ENCODE measurements at regions not wholly inside any gene's neighbourhood (a gene's known extent, or its start where the extent isn't known, plus 50 kb on each side); places are given as distances from the start of the nearest gene placed in this dataset.

DNA sequence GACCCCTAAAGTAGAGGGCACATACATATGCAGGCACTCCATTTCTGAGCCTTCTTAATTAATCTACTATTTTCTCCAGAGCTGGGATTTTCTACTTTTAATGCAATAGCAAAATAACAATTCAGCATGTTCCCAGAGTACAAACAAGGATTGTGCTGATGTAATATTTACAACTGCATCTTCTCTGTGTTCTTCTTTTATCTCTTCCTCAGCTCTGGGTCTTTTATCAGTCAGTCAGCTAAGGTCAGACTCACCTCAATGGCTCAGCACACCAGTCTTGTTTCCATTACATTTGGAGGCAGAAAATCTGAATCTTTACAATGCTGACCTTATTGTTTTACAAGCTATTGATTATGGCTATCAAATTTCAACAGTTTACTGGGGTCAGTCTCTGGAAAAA, 323.3 kb upstream of the NR5A2 start:
- TF ChIP-seq, protein P1, sequence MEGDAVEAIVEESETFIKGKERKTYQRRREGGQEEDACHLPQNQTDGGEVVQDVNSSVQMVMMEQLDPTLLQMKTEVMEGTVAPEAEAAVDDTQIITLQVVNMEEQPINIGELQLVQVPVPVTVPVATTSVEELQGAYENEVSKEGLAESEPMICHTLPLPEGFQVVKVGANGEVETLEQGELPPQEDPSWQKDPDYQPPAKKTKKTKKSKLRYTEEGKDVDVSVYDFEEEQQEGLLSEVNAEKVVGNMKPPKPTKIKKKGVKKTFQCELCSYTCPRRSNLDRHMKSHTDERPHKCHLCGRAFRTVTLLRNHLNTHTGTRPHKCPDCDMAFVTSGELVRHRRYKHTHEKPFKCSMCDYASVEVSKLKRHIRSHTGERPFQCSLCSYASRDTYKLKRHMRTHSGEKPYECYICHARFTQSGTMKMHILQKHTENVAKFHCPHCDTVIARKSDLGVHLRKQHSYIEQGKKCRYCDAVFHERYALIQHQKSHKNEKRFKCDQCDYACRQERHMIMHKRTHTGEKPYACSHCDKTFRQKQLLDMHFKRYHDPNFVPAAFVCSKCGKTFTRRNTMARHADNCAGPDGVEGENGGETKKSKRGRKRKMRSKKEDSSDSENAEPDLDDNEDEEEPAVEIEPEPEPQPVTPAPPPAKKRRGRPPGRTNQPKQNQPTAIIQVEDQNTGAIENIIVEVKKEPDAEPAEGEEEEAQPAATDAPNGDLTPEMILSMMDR (IDR thresholded peaks at IDR 0.05; ENCODE audit: insufficient read depth, low read length, missing control alignments) = no peak
- CTCF ChIA-PET = no interaction called here
- DNase-seq (ENCODE audit: low read depth, low spot score) = no peak
- POLR2A ChIA-PET = no interaction called here
- no peak overlapping the region for H3K4me3 ChIP-seq (ENCODE audit: low read depth, low read length)

GRCh38 chr1:199705825-199706224, 321.7 kb upstream of the NR5A2 start:
- no peak for DNase-seq (ENCODE audit: low read depth, low spot score)
- TF ChIP-seq, protein P1 (IDR thresholded peaks at IDR 0.05; ENCODE audit: insufficient read depth, low read length, missing control alignments) = no peak
- CTCF ChIA-PET = interaction anchor here (0.6 to 1.0 kb wide), 2 partner anchors 16 to 21 kb away, joined by 3 read pairs; no protein-coding TSS in a partner anchor

GRCh38 chr1:199706826-199707606, 320.5 kb upstream of the NR5A2 start:
- CTCF ChIA-PET = interaction anchor here (1.5 to 2.1 kb wide), 2 partner anchors 15 to 22 kb away, joined by 3 to 6 read pairs; no protein-coding TSS in a partner anchor
- no peak for DNase-seq (ENCODE audit: low read depth, low spot score)
- TF ChIP-seq, protein P1 (IDR thresholded peaks at IDR 0.05; ENCODE audit: insufficient read depth, low read length, missing control alignments) = no peak
- H3K4me3 ChIP-seq (ENCODE audit: low read depth, low read length) = no peak overlapping the region
- POLR2A ChIA-PET = no interaction called here

More at GRCh38 chr1:199705825-199706224, 321.7 kb upstream of the NR5A2 start:
- no peak overlapping the region for H3K4me3 ChIP-seq (ENCODE audit: low read depth, low read length)
- POLR2A ChIA-PET = no interaction called here

GRCh38 chr1:199710974-199711373, 316.5 kb upstream of the NR5A2 start:
- H3K4me3 ChIP-seq (ENCODE audit: low read depth, low read length) = no peak overlapping the region
- POLR2A ChIA-PET = no interaction called here
- CTCF ChIA-PET = no interaction called here
- TF ChIP-seq, protein P1 (IDR thresholded peaks at IDR 0.05; ENCODE audit: insufficient read depth, low read length, missing control alignments) = no peak
- DNase-seq (ENCODE audit: low read depth, low spot score) = no peak

DNA sequence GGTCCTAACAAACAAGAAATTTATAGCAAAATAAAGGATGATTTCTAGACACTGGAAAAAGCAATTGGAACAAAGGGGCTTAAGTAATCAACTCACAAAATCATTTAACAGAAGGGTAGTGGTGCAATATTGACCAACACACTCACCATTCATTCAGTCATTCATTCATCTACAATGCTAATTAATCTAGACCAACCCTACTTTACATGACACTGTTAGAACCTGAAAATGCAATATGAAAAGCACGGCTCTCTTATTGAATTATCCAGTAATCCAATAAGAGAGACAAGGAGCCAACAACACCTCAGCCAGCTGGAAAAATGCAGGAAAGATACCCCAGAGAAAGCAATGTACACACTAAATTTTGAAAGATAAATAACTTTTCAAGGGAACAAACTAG, 310.8 kb upstream of the NR5A2 start:
- no peak overlapping the region for H3K4me3 ChIP-seq (ENCODE audit: low read depth, low read length)
- POLR2A ChIA-PET = interaction anchor here (0.7 kb wide), 1 partner anchor 29 kb away, joined by 6 read pairs; no protein-coding TSS in a partner anchor
- DNase-seq (ENCODE audit: low read depth, low spot score) = no peak
- CTCF ChIA-PET = no interaction called here
- TF ChIP-seq, protein P1 (IDR thresholded peaks at IDR 0.05; ENCODE audit: insufficient read depth, low read length, missing control alignments) = no peak

DNA sequence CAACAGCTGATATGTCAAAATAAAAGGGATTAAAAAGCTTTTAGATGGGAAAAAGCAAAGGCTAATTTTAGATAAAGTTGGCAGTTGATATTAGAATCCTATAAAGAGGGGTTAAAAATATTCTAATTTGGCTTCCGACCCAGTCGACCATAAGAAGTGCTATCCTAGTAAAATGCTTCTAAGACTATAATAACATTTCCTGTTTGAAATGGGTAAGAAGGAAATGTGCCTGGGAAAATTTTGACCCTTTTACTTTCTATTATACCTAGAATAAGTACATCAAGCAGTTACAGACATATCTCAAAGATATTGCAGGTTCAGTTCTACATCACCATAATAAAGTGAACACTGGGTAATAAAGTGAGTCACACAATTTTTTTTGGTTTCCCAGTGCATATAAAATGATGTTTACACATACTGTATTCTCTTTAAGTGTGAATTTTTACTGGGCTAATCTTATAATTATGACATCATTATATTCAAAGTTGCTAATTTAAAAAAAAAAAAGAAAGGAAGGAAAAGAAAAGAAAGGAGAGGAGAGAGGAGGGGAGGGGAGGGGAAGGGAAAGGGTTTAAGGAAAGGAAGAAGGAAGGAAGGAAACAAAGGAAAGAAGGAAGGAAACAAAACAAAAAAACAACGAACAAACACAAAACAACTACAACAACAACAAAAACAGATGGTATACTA, 308.2 kb upstream of the NR5A2 start:
- ChIA-PET POLR2A (no interaction called here), CTCF (no interaction called here)
- TF ChIP-seq, protein P1 (IDR thresholded peaks at IDR 0.05; ENCODE audit: insufficient read depth, low read length, missing control alignments) = no peak
- H3K4me3 ChIP-seq (ENCODE audit: low read depth, low read length) = no peak overlapping the region
- no peak for DNase-seq (ENCODE audit: low read depth, low spot score)

Measured in AG04449 (cell line).